Caco-2 (cell line): ENCODE measurements at regions not wholly inside any gene's neighbourhood (a gene's known extent, or its start where the extent isn't known, plus 50 kb on each side); places are given as distances from the start of the nearest gene placed in this dataset.
"Not testable (repeated sequence)": the region's sequence is repeated elsewhere in the genome, so short reads cannot be mapped to it uniquely, and the experiment has no call there.

Experiments used
- BruUV-seq: library from RNA; stranded (reverse); fragments of 400-500 nt; replicated peaks from 2 replicates; lab custom pipeline; 2021; lab: Mats Ljungman, UMichigan
- CTCF ChIA-PET: fragments of 300-600 bp; sonication (Branson Sonifier 250); formaldehyde crosslinking; loops from one replicate; lab custom pipeline; 2022; ENCODE audit warnings: antibody characterized with exemption; lab: Charles Lee
- POLR2A ChIA-PET: fragments of 300-600 bp; sonication (Branson Sonifier 250); formaldehyde crosslinking; loops from one replicate; lab custom pipeline; 2022; ENCODE audit warnings: antibody characterized with exemption; lab: Charles Lee
- DNase-seq, 2 experiments: peaks; one replicate each; pipeline versions ENCODE4 v3.0.0 to v3.0.0-alpha.2; 2020 to 2022
- H3K27me3 ChIP-seq: replicated peaks from 2 replicates; pipeline ENCODE4 v1.6.0; 2011; ENCODE audit warnings: low read length; ENCODE audit not compliant: control insufficient read depth, insufficient read depth
- H3K36me3 ChIP-seq: 2 replicates; pipeline ENCODE4 v1.5.1; 2011; ENCODE audit warnings: low read length; ENCODE audit not compliant: control insufficient read depth, insufficient read depth
- H3K4me1 ChIP-seq: fragments of 250-450 bp; sonication (Bioruptor Pico); 2 replicates; pipeline ENCODE4 v1.5.1; 2020; ENCODE audit warnings: mild to moderate bottlenecking
- H3K4me3 ChIP-seq: 2 replicates; pipeline ENCODE4 v1.5.1; 2011; ENCODE audit warnings: low read depth, mild to moderate bottlenecking, control low read depth, low read length
- H3K9me3 ChIP-seq: fragments of 250-450 bp; sonication (Bioruptor Pico); 2 replicates; pipeline ENCODE4 v1.5.1; 2020; ENCODE audit warnings: mild to moderate bottlenecking, moderate library complexity
- H3K27ac Mint-ChIP-seq: one replicate; pipeline ENCODE4 v1.8.0; 2022; ENCODE audit warnings: mixed read lengths; ENCODE audit not compliant: unreplicated experiment
- H3K27me3 Mint-ChIP-seq: one replicate; pipeline ENCODE4 v1.8.0; 2022; ENCODE audit warnings: mixed read lengths; ENCODE audit not compliant: insufficient read depth, unreplicated experiment
- H3K36me3 Mint-ChIP-seq: one replicate; pipeline ENCODE4 v1.8.0; 2022; ENCODE audit warnings: mild to moderate bottlenecking, mixed read lengths; ENCODE audit not compliant: insufficient read depth, unreplicated experiment
- H3K4me1 Mint-ChIP-seq: one replicate; pipeline ENCODE4 v1.8.0; 2022; ENCODE audit warnings: low read depth, mixed read lengths; ENCODE audit not compliant: unreplicated experiment
- H3K4me3 Mint-ChIP-seq: one replicate; pipeline ENCODE4 v1.8.0; 2022; ENCODE audit warnings: mild to moderate bottlenecking, moderate library complexity, mixed read lengths; ENCODE audit not compliant: unreplicated experiment
- H3K9me3 Mint-ChIP-seq: one replicate; pipeline ENCODE4 v1.8.0; 2022; ENCODE audit warnings: mixed read lengths; ENCODE audit not compliant: unreplicated experiment
- CTCF ChIP-seq, 2 experiments: fragments of 200-600 bp in 1 of 2; IDR thresholded peaks; 1 replicate in 1 of 2; 2 replicates in 1 of 2; pipeline versions ENCODE4 v1.5.1 to v1.8.0; 2011 to 2022; ENCODE audit warnings: antibody characterized with exemption in 1 of 2, control low read depth in 1 of 2, inconsistent platforms in 1 of 2, low read depth in 1 of 2, low read length in 1 of 2, mild to moderate bottlenecking in 1 of 2, moderate library complexity in 1 of 2; ENCODE audit not compliant: insufficient read depth in 1 of 2, severe bottlenecking in 1 of 2, unreplicated experiment in 1 of 2
- intact Hi-C: fragments of 100-400 bp; cut with micrococcal nuclease; formaldehyde crosslinking; loops from one replicate; pipeline ENCODE4 v1.10.0; 2022; ENCODE audit not compliant: unreplicated experiment

GRCh38 chr6:51199105-51199552 lies 380.5 kb downstream of the TFAP2B start:
- POLR2A ChIA-PET, result no interaction called here

GRCh38 chr6:51199733-51200260 lies 381.1 kb downstream of the TFAP2B start:
- H3K4me1 Mint-ChIP-seq, result no peaks in the 10 kb centered on the region
- no peak overlapping the region for H3K4me3 Mint-ChIP-seq
- Histone ChIP-seq H3K36me3 (no peaks in the 10 kb centered on the region), H3K9me3 (no peaks in the 10 kb centered on the region), H3K4me3 (no peak overlapping the region), H3K27me3 (no peaks in the 10 kb centered on the region), H3K4me1 (no peaks in the 10 kb centered on the region)
- no peaks in the 10 kb centered on the region for H3K27me3 Mint-ChIP-seq
- no peaks in the 10 kb centered on the region for H3K36me3 Mint-ChIP-seq
- DNase-seq, result no peak
- intact Hi-C loops, result no loop called here
- POLR2A ChIA-PET, result no interaction called here
- TF ChIP-seq CTCF (IDR thresholded peaks at IDR 0.05; ENCODE audit: insufficient read depth in 1 of 2, low read depth in 1 of 2, low read length in 1 of 2, severe bottlenecking in 1 of 2, unreplicated experiment in 1 of 2), result no peak
- no peak overlapping the region for H3K27ac Mint-ChIP-seq
- H3K9me3 Mint-ChIP-seq, result no peaks in the 10 kb centered on the region
- no TSS peak for BruUV-seq
- CTCF ChIA-PET, result no interaction called here

More at GRCh38 chr6:51199105-51199552, 380.5 kb downstream of the TFAP2B start:
- H3K36me3 Mint-ChIP-seq, result no peaks in the 10 kb centered on the region
- TF ChIP-seq CTCF (IDR thresholded peaks at IDR 0.05; ENCODE audit: insufficient read depth in 1 of 2, low read depth in 1 of 2, low read length in 1 of 2, severe bottlenecking in 1 of 2, unreplicated experiment in 1 of 2), result no peak
- H3K9me3 Mint-ChIP-seq, result no peaks in the 10 kb centered on the region
- Histone ChIP-seq H3K36me3 (no peaks in the 10 kb centered on the region), H3K27me3 (no peaks in the 10 kb centered on the region), H3K4me1 (no peaks in the 10 kb centered on the region), H3K9me3 (no peaks in the 10 kb centered on the region), H3K4me3 (no peak overlapping the region)
- no peaks in the 10 kb centered on the region for H3K4me1 Mint-ChIP-seq
- no peaks in the 10 kb centered on the region for H3K27me3 Mint-ChIP-seq
- no TSS peak for BruUV-seq
- no peak for DNase-seq
- H3K4me3 Mint-ChIP-seq, result no peak overlapping the region
- intact Hi-C loops, result no loop called here
- H3K27ac Mint-ChIP-seq, result no peak overlapping the region
- CTCF ChIA-PET, result no interaction called here

- no peaks in the 10 kb centered on the region for H3K4me1 Mint-ChIP-seq
- POLR2A ChIA-PET, result no interaction called here
These were observed 382.0 kb downstream of the TFAP2B start for GRCh38 chr6:51200676-51201075.

GRCh38 chr6:51202653-51203052 lies 384.0 kb downstream of the TFAP2B start:
- H3K36me3 Mint-ChIP-seq, POLR2A ChIA-PET, H3K27me3 Mint-ChIP-seq, H3K27ac Mint-ChIP-seq, intact Hi-C loops, H3K9me3 Mint-ChIP-seq, CTCF ChIA-PET, H3K4me1 Mint-ChIP-seq, BruUV-seq, H3K4me1 ChIP-seq, H3K4me3 Mint-ChIP-seq, DNase-seq, H3K4me3 ChIP-seq, H3K27me3 ChIP-seq, H3K36me3 ChIP-seq, H3K9me3 ChIP-seq: not testable (repeated sequence)

More at GRCh38 chr6:51200676-51201075, 382.0 kb downstream of the TFAP2B start:
- no peaks in the 10 kb centered on the region for H3K27me3 ChIP-seq
- no peak for DNase-seq
- no peaks in the 10 kb centered on the region for H3K9me3 Mint-ChIP-seq
- H3K4me3 Mint-ChIP-seq, result no peak overlapping the region
- no peaks in the 10 kb centered on the region for H3K27me3 Mint-ChIP-seq
- H3K36me3 Mint-ChIP-seq, result no peaks in the 10 kb centered on the region
- intact Hi-C loops, result no loop called here
- H3K36me3 ChIP-seq, result no peaks in the 10 kb centered on the region
- TF ChIP-seq CTCF (IDR thresholded peaks at IDR 0.05; ENCODE audit: insufficient read depth in 1 of 2, low read depth in 1 of 2, low read length in 1 of 2, severe bottlenecking in 1 of 2, unreplicated experiment in 1 of 2), result no peak
- H3K4me3 ChIP-seq, result no peak overlapping the region
- CTCF ChIA-PET, result no interaction called here
- H3K27ac Mint-ChIP-seq, result no peak overlapping the region
- no TSS peak for BruUV-seq
- H3K9me3 ChIP-seq, result no peaks in the 10 kb centered on the region
- H3K4me1 ChIP-seq, result no peaks in the 10 kb centered on the region
